Stimulated activated CD4-positive, alpha-beta T cell treated with anti-CD3 and anti-CD28 coated beads, TNF-alpha, amount 100 ng/mL, for 4 hours (primary cell): ENCODE measurements at regions not wholly inside any gene's neighbourhood (a gene's known extent, or its start where the extent isn't known, plus 50 kb on each side); places are given as distances from the start of the nearest gene placed in this dataset.

Experiments
- DNase-seq, 3 experiments: peaks; one replicate each; pipeline ENCODE4 v3.0.0-alpha.2; 2020; ENCODE audit warnings: low read depth in 3 of 3

GRCh38 chr21:39105836-39106235 is 77.4 kb downstream of the PSMG1 start:
- DNase-seq: no peak

GRCh38 chr21:39105341-39105765 is 77.9 kb downstream of the PSMG1 start:
- DNase-seq: no peak

DNA sequence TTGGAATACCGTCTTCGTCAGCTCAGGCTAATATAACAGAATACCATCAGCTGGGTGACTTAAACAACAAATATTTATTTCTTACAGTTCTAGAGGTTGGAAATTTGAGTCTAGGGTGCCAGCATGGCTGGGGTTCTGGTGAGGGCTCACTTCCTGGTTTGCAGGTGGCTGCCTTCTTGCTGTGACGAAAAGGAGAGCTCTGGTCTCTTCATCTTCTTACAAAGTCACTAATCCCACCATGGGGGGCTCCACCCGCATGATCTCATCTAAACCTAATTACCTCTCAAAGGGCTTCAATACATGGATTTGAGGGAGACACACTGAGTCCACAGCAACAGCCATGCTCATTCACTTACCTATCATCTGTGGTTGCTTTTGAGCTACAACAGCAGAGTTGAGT is 78.3 kb downstream of the PSMG1 start:
- no peak for DNase-seq

GRCh38 chr21:39103689-39104088 is 79.6 kb downstream of the PSMG1 start:
- DNase-seq: no peak

- no peak for DNase-seq
Measured at GRCh38 chr21:39099859-39100258, 83.4 kb downstream of the PSMG1 start.

- no peak for DNase-seq
Measured at GRCh38 chr21:39098696-39099200, 84.5 kb downstream of the PSMG1 start.

DNA sequence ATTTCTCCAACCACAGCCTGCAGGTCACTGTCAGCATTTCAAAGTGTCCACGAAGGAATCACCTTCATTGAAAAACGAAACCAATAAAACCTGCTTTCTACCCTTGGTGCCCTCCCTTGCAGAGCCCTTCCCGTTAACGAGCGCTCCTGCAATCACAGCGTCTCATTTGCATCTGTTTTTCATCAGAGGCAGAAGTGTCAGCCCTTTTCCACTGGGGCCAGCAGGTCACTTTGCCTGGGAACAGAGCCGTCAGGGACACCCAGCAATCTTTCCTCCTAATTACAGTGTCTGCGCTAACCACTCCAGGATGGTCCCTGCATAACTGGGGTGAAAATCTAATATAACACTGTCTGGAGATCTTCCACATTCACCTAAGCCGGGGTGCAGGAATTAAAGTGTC is 85.3 kb downstream of the PSMG1 start:
- DNase-seq: no peak

DNA sequence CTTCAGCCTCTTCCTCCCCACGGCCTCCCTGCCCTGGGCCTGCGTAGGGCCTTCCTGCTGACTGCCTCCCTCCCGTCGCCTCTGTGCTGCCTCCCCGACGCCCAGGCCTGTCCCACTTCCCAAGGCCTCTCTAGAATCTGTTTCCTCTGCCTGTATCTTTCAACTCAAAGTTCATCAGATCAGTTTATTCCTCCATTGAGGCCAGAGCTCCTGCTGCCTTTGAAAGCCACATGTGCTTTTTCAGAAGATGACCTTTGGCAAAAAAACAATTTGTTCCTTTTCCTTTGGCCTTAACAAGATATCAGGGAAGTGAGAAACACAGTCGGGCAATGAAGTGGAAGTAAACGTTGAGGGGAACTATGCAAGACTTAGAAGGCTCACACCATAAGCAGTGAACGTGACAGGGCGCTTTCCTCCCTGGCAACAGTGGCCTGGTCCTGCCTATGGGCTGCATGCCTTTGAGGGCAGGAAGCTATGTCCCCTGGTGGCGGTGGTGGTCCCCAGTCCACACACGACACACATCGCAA is 85.9 kb downstream of the PSMG1 start:
- no peak for DNase-seq

DNA sequence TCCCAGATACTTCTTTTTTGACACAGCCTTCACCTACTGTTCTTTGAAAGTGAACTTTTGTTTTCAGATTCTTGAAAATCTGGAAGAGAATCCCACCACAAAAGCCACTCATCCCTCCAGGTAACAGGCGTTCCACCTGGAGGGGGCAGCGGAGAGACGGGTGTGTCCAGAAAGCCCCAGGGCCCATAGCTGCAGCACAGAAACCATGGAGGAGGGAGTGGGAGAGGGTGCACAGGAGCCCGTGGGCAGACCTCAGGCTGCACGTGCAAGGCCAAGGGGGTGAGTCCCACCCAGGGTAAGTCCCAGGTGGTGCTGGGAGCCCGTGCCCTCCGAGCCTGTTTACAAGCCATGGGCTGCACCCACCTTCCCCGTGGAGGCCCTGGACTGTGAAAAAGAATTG is 86.5 kb downstream of the PSMG1 start:
- no peak for DNase-seq

GRCh38 chr21:39095681-39096080 is 87.6 kb downstream of the PSMG1 start:
- DNase-seq: no peak

- DNase-seq: no peak
Measured at GRCh38 chr21:39094847-39095579, 88.2 kb downstream of the PSMG1 start.

- no peak for DNase-seq
Measured at GRCh38 chr21:39094087-39094780, 89.0 kb downstream of the PSMG1 start.

- no peak for DNase-seq
Measured at GRCh38 chr21:39093526-39093925, 89.7 kb downstream of the PSMG1 start.

GRCh38 chr21:39088831-39089380 is 94.3 kb downstream of the PSMG1 start:
- DNase-seq: no peak

DNA sequence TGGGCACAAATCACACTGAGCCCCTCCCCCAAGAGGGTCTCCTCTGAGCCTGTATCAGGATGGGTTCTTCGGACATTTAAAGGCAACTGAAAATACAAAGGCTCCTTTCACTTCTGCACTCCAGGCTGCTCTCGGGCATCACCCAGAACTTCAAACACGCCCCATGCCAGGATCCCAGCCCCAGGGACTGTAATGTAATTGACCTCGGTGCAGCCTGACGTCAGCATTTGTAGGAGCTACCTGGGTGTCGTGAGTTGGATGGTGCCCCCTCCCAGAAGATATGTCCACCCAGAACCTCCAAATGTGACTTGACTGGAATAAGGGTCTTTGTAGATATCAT is 95.2 kb downstream of the PSMG1 start:
- DNase-seq: no peak

GRCh38 chr21:39087238-39088030 is 95.8 kb downstream of the PSMG1 start:
- DNase-seq: no peak

- no peak for DNase-seq
Measured at GRCh38 chr21:39086547-39086946, 96.7 kb downstream of the PSMG1 start.

DNA sequence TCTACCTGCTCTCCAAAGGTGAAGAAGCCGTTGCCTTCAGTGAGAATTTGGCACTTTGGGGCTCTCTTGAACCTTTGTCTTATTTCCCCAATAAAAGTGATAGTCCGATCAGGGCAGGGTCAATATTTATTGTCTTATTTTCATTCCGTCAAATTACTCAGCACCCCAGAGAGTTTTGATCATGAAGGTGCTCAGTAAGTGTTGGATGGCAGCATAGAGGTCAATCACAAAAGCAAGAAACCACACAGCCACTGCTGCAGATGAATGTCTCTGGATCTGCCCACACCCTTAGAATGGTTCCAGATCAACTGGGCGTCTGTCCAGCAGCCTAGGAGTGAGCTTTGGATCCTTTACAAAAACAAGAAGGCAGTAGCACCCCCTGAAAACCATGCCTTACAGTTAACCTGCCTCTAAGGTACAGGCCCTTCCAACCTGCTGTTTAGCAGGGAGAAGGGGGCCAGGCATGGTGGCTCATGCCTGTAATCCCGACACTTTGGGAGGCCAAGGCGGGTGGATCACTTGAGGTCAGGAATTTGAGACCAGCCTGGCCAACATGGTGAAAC is 97.3 kb downstream of the PSMG1 start:
- no peak for DNase-seq

DNA sequence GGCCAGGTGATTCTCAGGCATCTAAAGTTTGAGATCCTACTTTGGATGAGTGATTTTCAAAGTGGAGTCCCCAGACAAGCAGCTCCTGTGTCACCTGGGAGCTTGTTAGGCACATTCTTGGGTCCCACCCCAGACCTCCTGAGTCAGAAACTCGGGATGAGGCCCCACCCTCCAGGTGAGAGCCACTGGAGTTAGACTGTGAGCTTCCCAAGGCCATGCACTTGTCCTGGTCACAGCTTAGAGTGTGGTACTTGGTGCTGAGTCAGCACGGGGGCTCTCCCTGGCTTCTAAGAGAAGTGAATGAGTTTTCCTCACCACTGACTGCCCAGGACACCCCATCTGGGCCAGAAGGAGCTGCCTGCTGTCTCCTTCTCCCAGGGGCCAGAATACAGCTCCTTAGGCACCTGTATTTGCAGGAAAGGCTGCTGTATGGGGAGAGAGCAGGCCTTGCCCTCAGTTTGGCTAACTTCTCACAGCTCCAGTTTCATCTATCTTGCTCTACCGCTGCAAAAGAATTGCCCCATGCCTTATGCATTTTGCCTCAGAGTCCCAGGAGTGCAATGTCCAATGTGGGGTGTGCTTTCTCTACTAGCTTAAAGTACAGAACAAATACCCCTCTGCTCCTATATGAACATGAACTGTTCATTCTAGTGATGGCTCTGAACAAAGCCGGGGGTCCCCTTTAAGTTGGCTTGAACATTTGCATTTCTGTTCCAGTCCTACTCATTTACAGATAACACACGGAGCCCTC is 98.1 kb downstream of the PSMG1 start:
- DNase-seq: no peak

GRCh38 chr21:39084073-39084472 is 99.2 kb downstream of the PSMG1 start:
- DNase-seq: no peak
